SIG-M5 (cell line): ENCODE measurements at regions not wholly inside any gene's neighbourhood (a gene's known extent, or its start where the extent isn't known, plus 50 kb on each side); places are given as distances from the start of the nearest gene placed in this dataset.
A peak's percentile ranks its signal among the peaks of the same experiment; 100 is the strongest.
"Not testable (repeated sequence)": the region's sequence is repeated elsewhere in the genome, so short reads cannot be mapped to it uniquely, and the experiment has no call there.

Source experiments
- DNase-seq: peaks from one replicate; lab custom pipeline; 2025; lab: John Stamatoyannopoulos, UW

- DNase-seq = no peak
These were observed 92.3 kb upstream of the CD44 start for GRCh38 chr11:35046681-35047080.

- DNase-seq = peak; percentile 35
These were observed 91.8 kb upstream of the CD44 start for GRCh38 chr11:35047179-35047578.

GRCh38 chr11:35047769-35048168, 91.2 kb upstream of the CD44 start:
- DNase-seq = no peak

- DNase-seq = not testable (repeated sequence)
These were observed 90.6 kb upstream of the CD44 start for GRCh38 chr11:35048346-35048745.

GRCh38 chr11:35049859-35050531, 89.0 kb upstream of the CD44 start:
- no peak for DNase-seq

GRCh38 chr11:35050541-35050995, 88.4 kb upstream of the CD44 start:
- DNase-seq = peak; percentile 73

- DNase-seq = no peak
These were observed 82.4 kb upstream of the CD44 start for GRCh38 chr11:35056391-35057093.

GRCh38 chr11:35057926-35058668, 80.9 kb upstream of the CD44 start:
- DNase-seq = no peak

GRCh38 chr11:35058669-35059434, 80.1 kb upstream of the CD44 start:
- peak; percentile 72 for DNase-seq

- DNase-seq = no peak
These were observed 77.2 kb upstream of the CD44 start for GRCh38 chr11:35061516-35062440.

GRCh38 chr11:35063488-35063931, 75.5 kb upstream of the CD44 start:
- no peak for DNase-seq

- no peak for DNase-seq
These were observed 74.7 kb upstream of the CD44 start for GRCh38 chr11:35064114-35064800.

GRCh38 chr11:35065566-35065965, 73.4 kb upstream of the CD44 start:
- no peak for DNase-seq

GRCh38 chr11:35066030-35066429, 72.9 kb upstream of the CD44 start:
- DNase-seq = no peak

- no peak for DNase-seq
These were observed 72.1 kb upstream of the CD44 start for GRCh38 chr11:35066783-35067423.

GRCh38 chr11:35071722-35072121, 67.2 kb upstream of the CD44 start:
- DNase-seq = no peak

- no peak for DNase-seq
These were observed 65.1 kb upstream of the CD44 start for GRCh38 chr11:35073691-35074419.

GRCh38 chr11:35076201-35077100, 62.5 kb upstream of the CD44 start:
- no peak for DNase-seq
